HS-27A (cell line): ENCODE measurements at regions not wholly inside any gene's neighbourhood (a gene's known extent, or its start where the extent isn't known, plus 50 kb on each side); places are given as distances from the start of the nearest gene placed in this dataset.
"Not testable (repeated sequence)": the region's sequence is repeated elsewhere in the genome, so short reads cannot be mapped to it uniquely, and the experiment has no call there.

Source experiments
- DNase-seq: peaks from one replicate; pipeline ENCODE4 v3.0.0-alpha.2; 2012; ENCODE audit warnings: low read depth, missing footprints

DNA sequence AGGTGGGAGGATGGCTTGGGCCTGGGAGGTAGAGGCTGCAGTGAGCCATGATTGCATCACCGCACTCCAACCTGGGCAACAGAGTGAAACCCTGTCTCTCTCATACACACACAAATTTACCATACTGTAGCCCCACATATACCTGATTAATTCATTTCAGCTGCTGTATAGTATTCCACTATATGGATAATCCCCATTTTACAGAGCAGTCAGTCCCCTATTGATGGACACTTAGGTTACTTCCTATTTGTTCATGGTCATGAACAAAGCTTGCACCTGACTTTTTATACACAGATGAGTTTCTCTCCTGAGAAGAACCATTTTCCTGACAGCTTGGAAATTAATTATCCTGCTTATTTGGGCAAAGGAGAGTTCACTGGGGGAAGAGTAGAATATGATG is 59.2 kb downstream of the EMX2 start:
- DNase-seq: no peak

DNA sequence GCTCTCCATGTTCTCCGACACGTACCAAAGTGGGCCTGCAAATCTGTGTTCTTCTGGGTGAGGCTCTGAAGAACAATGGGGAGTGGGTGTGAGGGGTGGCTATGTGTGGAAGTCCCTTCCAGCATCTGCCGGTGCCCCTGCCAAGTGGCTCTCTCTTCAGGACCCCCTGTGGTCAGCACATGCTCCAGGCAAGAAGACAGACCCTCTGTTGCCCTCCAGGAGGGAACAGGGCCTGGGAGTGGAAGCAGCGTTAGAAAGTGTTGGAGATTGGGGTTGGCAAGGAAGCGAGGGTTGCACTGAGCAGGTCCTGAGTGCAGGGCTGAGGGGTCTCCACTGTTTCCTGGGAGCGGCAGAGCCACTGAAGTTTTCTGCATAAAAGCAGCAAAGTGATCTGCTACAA is 60.5 kb downstream of the EMX2 start:
- DNase-seq: no peak

DNA sequence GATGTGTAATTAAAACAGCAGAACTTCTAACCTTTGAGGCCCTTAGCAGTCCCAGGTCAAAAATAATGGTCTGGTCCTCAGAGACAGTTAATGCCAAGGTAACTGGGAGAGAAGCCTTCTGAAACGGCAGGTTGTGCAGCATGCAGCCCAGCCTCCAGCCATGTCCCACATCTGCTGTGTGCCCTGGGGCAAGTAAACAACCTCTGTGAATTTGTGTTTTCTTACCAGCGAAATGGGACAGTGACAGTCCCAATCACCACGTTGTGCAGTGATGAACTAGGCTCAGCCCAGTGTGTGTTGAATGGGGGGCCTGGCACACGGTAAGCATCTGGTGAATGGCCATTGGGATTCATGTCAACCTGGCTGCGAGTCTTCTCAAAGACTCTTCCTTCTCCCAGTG is 61.2 kb downstream of the EMX2 start:
- DNase-seq: no peak

DNA sequence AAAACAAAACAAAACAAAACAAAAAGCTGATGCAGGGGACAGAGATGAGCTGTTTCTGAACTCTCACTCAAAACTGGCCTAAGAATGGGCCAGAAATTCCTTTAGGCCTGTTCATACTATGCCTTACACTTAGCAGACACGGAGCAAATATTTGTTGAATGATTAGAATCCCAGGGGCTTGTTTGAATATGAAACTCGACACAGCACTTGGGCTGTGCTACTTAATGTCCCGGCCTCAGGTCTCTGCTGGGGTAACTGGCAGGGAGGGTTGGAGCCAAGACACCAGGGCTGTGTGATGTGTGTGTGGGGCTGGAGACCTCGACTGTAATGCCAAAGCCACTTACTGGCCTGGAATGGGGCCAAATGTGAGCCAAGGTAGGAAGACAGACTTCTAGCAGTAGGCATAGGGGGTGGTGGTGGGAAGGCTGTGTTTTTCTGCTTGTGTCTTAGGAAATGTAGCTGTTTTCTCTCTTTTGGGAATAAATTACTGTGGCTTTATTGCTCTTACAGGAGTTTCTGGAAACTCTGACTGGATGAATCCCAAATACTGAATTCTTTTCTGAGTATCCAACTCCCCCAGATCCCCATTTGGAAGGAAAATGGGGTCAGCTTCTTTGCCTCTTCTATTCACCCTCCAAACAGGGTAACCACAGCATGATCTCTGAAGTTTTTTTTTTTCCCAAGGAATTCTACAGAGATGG is 66.7 kb downstream of the EMX2 start:
- no peak for DNase-seq

DNA sequence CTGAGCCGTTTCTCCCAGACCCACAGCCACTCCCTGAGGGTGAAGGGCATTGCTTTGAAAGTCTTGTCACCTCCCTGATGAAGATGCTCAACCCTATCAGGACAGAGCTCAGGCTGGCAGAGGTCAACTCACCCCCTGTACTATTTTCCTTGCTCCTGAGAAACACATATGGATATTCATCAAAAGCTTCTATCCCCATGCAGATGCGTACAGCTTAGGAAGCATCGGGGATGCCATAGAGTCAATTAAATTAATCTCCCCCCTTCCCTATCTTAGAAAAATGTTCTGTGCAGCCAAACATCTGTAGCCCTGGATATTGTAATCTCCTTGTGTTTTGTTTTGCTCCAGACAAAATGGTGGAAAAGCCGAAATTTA is 67.2 kb downstream of the EMX2 start:
- DNase-seq: no peak

DNA sequence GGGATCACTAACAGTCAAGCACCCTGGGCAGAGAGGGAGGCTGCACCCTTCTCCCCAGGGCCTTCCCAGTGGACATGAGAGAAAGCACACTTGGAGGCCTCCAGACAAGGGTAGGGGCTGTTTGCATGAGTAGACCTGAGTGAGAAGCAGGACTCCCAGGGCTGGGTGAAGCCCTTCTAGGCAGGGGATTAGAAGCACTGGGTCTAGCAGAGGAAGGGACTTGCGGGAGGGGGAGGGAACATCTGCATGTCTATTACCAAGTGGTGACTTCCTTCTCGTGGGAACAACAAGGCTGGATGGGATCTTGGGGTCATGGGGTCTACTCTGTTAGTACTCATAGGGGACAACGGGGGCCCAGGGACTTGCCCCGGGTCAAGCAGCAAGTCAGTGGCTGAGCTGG is 67.8 kb downstream of the EMX2 start:
- DNase-seq: no peak

DNA sequence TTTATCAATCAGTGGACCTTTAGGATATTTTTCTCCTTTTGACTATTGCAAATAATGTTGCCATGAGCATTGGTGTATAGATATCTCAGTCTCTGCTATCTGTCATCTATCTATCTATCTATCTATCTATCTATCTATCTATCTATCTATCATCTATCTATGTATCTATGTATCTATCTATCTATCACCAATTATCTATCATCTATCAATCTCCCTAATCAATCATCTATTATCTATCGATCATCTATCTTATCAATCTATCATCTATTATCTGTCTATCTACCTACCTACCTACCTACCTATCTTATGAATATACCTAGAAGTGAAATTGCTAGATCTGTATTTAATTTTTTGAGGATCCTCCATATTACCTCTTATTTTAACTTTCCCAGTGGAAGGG is 69.6 kb downstream of the EMX2 start:
- no peak for DNase-seq

DNA sequence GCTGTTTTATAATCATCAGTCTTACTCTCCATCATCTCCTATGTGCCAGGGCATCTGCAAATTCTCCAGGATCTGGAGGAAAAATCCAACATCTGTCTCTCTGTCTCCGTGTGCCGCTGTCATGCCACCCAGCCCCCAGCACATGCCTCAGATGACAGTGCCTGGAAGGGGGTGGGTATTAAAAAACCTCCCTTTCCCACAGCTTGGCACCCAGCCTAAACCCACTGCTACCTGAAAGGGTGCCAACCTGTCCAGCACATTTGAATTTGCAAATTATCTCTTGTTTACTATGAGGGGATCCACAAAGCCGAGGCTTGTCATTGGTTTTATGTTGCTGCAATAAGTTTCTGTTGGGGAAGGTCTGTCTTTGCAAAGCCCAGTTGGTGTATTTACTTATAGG is 73.1 kb downstream of the EMX2 start:
- no peak for DNase-seq

DNA sequence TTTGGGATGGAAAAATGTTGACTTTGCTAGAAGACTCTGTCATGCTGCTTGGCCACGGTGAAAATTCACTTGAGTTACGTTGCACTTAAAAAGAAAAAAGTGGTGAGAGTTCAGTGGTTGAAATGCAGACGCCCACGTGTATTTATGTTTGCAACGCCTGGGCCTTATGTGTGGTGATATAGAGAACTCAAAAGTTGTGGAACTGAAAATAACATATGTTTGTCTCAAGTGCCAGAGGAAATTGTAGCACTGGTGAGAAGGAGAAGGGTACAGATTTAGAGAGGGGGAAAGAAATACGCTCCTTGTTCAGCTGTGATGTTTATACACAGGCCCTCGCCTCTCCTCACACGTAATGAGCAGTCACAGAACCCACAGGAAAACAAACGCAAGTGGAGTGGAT is 73.6 kb downstream of the EMX2 start:
- no peak for DNase-seq

DNA sequence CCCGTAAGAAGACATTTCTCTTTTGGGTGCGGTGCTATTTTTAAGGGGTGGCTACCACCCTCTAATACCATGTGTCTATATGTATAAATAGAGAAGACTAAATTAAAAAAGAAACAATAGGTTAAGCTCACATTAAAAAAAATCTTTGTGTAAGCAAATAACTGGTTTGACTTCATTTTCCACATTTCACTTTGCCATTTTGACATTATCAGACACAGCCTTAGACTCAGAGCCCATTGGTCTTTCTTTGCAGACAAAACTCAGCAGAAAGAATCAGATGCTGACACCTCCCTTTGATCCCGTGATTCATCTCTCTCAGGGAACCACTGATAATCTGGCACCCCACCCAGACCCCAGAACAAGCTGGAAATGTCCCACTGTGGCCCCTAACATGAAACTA is 74.5 kb downstream of the EMX2 start:
- DNase-seq: no peak

DNA sequence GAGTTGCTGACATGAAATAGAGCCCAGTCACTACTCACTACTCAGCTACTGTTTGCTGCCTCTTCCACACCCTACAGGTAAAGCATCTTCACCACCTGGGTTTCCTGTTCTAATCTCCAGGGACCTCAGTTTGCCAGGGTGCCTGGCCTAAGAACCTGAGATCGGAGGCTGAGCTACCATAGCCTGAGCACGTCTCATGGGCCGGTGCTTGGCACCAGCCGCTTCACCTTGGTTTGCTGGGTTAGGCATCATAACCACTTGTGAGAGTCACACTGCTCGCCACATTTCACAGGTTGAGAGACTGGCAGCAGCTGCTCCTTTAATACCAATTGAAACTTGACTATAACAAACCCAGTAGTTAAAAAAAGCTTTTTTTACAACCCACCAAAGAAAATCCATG is 75.1 kb downstream of the EMX2 start:
- DNase-seq: no peak

DNA sequence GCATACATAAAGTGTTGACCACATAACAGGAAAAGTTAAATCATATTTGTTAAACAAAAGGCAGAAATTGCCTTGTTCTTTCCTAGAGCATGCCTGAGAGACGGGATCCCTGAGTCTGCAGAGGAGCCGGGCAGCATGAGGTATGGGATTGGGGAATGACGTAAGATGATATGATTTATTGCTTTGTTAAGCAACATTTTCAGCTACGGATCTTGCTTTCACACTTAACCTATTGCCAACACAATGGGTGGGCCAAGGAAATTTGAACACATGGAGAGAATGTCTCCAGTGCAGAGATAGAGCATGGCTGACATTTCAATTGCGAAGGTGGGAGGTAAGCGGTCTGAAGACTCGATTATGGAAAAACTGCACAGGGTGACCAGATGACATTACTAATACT is 76.7 kb downstream of the EMX2 start:
- DNase-seq: no peak

DNA sequence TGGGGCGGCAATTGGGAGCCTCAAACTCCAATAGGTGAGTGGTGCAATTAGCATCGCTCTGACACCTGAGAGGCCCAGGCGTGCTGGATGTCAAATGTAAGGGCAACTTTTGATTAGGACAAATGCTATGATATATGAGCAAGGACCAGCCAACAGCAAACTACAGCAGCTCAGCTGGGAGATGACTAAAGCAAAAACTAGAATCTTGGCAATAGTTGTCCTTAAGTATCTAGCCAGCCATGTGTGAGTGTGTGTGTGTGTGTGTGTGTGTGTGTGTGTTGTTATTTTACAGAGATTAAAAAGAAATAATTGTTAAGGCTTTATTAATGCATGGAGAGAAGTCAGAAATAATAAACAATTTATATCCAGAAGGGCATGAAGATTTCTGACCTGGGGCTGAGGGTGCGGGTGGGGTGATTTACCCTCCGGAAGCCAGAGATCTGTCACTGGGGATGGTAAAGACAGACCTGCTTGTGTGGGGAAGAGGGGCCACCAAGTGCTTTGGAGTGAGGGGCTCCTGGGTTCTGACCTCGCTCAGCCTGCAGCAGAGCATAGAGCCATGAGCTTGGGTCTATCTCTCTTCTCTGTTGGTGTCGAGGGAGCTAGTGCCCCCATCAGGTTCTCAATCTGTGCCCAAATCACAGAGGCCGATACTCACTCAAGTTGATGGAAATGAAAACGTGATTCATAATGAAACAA is 77.3 kb downstream of the EMX2 start:
- no peak for DNase-seq

DNA sequence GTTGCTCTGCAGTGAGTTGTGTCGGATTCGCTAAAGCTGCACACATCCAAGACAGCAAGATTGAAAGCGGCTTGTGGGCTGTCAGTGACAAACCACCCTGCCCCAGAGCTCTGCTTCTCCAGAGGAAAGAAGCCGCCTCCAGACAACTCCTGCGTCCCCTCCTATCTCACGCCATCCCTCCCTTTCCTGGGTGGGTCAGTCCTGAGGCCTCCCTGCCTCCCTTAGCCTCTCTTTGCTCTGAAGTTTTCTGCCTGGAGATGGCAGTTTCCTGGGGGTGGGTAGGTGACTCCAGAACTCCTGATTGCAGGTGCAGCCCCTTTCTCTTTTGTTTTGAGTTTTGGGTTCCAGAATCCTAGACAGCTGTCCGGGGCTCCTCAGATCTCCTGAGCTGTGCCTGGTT is 78.7 kb downstream of the EMX2 start:
- no peak for DNase-seq

DNA sequence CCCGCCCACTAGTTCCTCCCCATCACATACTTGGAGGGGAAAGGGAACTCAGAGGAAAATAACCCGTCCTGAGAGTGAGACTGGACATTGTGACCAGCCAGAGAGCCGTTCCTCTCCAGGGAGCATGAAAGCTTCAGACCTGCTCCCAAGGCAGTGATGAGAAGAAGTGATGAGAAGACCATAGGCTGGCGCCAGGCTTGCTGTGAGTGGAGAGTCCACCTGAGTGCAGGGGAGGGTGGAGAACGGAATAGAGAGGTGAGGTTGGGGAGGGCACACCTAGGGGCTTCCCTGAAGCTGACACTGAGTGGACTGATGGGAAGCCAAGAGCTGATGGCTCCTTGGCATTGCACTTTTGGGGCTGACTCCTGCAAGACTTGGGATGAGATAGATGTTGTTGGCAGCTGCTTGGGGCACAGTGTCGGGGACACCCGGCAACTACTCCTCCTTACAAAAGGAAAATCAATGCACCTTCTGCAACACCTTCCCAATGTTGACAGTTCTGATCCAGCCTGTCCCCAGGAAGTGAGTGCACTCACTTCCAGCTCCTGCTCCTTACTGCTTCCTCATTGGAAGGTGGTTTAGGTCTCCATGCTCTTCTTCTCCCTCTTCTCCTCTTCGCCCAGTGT is 79.4 kb downstream of the EMX2 start:
- no peak for DNase-seq

DNA sequence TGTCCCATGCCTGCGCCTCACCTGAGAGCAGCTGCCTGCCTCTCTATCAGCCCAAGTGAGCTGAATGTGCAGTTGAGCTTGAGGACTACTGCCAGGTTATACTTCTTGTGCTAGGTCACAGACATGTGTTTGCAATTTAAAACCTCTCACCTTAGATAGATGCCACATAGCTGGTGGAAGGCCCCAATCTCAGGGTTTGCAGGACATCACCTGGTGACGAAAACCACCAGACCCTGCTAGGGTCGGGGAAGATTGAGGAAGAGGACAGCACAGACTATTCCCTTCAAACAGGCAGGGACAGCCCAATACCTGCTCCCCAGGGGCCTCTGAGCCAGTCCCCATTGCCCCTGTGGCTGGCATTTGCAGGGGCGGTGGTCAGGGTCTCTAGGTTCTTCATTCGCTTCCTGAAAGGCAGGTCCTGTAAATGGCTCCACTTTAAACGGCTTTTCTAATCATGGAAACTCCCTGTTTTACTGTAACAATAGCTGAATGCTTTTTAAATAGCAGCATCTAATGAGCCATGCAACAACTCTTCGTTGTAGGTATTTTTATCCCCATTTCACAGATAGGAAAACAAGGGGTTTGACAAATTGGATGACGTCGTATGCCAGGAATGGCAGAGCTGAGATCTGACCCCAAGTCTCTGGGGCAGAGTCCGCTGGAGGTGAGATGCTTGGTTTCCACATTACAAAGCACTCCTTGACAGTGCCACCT is 80.1 kb downstream of the EMX2 start:
- no peak for DNase-seq

DNA sequence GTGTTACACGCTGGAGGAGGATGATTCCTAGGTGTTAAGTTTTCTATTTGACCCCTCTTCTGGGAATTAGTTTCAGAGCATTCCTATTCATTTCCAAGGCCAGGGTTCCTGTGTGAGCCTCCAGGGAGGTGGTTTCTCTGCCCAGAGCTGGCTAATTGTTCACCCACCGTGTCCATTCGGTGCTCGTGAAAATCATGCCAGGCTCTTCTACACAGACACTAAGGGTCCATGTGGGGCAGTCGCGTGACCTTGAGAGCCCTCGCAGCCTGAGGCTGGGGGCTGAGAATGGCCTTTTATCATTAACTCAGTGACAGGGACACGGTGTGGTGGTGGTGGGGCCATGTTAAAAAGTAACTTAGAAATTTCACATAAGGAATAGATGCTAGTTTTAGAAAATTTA is 83.7 kb downstream of the EMX2 start:
- DNase-seq: no peak

DNA sequence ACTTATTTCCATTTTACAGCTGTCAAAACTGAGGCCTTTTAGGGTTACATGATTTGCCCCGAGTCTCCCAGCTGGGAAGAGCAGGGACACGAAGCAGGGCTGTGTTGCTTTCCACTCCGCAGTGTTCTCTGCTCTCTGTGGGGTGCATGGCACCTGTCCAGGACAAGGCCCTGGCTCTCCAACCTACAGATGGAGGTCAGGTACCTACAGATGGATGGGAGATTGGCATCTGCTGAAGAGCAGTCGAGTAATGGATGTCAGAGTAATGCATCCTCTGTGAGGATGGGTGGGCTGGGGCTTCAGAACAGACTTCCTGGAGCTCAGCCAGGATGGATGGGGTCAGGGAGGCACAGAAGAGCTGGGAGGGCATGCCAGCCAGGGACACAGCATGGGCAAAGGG is 85.0 kb downstream of the EMX2 start:
- no peak for DNase-seq

DNA sequence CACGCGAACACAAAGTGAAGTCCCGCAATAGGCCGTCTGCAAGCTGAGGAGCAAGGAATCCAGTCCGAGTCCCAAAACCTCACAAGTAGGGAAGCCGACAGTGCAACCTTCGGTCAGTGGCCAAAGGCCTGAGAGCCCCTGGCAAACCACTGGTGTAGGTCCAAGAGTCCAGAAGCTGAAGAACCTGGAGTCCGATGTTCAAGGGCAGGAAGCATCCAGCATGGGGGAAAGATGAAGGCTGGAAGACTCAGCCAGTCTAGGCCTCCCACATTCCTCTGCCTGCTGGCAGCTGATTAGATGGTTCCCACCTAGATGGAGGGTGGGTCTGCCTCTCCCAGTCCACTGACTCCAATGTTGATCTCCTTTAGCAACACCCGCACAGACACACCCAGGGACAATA is 87.2 kb downstream of the EMX2 start:
- DNase-seq: not testable (repeated sequence)

DNA sequence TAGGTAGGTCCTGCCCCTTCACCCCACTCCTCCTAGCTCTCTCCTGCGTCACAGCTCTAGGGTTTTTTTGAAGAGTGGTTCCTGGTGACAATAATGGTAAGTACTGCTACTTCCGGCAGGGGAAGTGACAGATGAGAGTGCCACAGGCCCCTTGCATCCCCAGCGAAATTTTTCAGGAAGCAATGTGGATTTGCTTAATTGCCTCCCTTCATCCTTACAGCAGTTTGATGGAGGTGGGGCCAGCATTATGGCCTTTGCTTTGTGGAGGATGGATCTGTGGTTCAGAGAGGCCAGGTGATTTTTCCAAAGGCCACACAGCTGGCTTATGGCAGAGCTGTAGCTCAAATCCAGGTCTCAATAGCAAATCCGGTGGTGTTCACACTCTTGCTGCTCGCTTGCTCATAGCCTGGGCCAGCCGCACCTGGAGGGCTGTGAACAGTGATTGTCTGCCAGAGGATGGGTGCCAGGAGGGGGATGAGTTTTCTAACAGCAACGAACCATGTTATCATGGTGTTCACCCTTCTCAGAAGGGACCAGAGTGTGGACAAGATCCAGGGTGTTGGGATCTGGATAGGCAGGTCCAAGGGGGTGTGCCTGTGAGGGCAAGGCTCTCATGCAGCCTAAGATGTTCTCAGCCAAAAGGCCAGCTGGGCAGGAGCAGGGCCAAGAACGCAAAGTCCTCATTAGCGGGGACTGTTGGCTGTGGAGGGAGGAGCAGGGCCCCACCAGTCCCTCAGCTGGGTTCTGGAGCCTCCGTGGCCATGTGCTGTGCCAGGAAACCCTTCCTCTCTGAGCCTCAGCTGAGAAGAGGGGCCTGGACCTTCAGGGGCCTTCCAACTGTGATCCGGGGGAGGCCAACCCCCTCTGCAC is 89.0 kb downstream of the EMX2 start:
- no peak for DNase-seq

DNA sequence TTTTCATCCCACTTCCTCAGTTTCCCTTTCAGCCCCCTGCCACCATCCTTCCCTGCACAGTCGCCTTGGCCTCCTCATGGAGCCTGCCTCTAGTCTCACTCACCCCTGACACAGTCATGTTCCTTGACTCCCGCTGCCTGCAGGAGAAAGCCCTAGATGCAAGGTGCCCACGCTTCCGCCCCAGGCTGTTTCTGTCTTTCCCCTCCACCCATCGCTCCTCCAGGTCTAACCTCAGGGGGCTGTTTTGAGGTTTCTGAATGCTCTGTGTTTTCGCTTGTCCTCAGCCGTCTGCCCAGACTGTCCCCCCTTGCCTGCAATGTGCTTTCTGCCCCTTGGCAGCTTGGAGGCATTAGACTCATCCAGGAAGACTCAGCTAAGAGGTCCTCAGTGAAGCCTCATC is 89.9 kb downstream of the EMX2 start:
- no peak for DNase-seq

DNA sequence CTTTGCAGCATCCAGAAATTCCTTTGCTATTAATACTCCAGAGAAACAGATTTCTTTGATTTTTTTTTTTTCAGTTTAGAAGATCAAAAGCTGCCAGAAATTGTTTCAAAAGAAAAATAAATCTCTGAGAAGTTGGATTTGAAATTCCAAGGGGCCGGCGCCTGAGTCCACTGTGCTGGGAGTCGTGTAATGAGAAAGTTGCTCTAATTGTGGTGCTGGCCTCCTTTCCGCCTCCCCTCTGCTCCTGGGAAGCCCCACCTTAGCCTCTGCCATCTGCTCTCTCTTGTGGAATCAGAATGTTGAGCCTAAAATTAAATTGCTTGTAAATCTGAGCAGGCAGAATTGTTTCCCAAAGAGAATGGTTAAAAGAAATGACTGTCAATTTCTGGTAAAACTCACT is 93.3 kb downstream of the EMX2 start:
- no peak for DNase-seq
